Thyroid gland (tissue), 4 donors: ENCODE measurements at regions not wholly inside any gene's neighbourhood (a gene's known extent, or its start where the extent isn't known, plus 50 kb on each side); places are given as distances from the start of the nearest gene placed in this dataset.

Experiments used
- DNase-seq, 2 donors: peaks; one replicate each; pipeline ENCODE4 v3.0.0-alpha.2; 2019
- H3K27ac ChIP-seq, 3 donors: fragments of 200-600 bp; sonication (generic); 1 replicate in 2 of 3; 2 replicates in 1 of 3; pipeline ENCODE4 v1.5.1; 2016 to 2019; ENCODE audit warnings: mild to moderate bottlenecking in 1 of 3, moderate library complexity in 1 of 3
- H3K27me3 ChIP-seq: fragments of 200-600 bp; sonication (generic); one replicate; pipeline ENCODE4 v1.5.1; 2019
- H3K36me3 ChIP-seq, 2 donors: fragments of 200-600 bp; sonication (generic); one replicate each; pipeline ENCODE4 v1.5.1; 2016 to 2019
- H3K4me1 ChIP-seq, 2 donors: fragments of 200-600 bp; sonication (generic); one replicate each; pipeline ENCODE4 v1.5.1; 2017 to 2019
- H3K4me3 ChIP-seq, 3 donors: fragments of 200-600 bp; sonication (generic); replicated peaks in 1 of 3; 1 replicate in 2 of 3; 2 replicates in 1 of 3; pipeline ENCODE4 v1.5.1; 2016; ENCODE audit warnings: mild to moderate bottlenecking in 1 of 3
- H3K9me3 ChIP-seq: fragments of 200-600 bp; sonication (generic); one replicate; pipeline ENCODE4 v1.5.1; 2017
- CTCF ChIP-seq, 6 experiments: fragments of 200-600 bp in 3 of 6; fragments of 450-650 bp in 3 of 6; sonication (generic) in 3 of 6; IDR thresholded peaks; one replicate each; pipeline ENCODE4 v1.5.1; 2016 to 2019; ENCODE audit warnings: antibody characterized with exemption in 6 of 6, mild to moderate bottlenecking in 2 of 6, inconsistent platforms in 1 of 6, moderate library complexity in 1 of 6
- POLR2A ChIP-seq, 2 donors: fragments of 450-650 bp; IDR thresholded peaks; one replicate each; pipeline ENCODE4 v1.6.1; 2017; ENCODE audit warnings: antibody characterized with exemption in 2 of 2, mild to moderate bottlenecking in 2 of 2, moderate library complexity in 1 of 2
- WGBS, 2 donors: methylation state at CpG; one replicate each; pipeline ENCODE4 v1.1.5; 2017; 5-methylcytosine and 5-hydroxymethylcytosine counted together
- intact Hi-C: fragments of 100-400 bp; cut with DNase I; formaldehyde crosslinking; loops from one replicate; pipeline ENCODE4 v1.15.1; 2023

DNA sequence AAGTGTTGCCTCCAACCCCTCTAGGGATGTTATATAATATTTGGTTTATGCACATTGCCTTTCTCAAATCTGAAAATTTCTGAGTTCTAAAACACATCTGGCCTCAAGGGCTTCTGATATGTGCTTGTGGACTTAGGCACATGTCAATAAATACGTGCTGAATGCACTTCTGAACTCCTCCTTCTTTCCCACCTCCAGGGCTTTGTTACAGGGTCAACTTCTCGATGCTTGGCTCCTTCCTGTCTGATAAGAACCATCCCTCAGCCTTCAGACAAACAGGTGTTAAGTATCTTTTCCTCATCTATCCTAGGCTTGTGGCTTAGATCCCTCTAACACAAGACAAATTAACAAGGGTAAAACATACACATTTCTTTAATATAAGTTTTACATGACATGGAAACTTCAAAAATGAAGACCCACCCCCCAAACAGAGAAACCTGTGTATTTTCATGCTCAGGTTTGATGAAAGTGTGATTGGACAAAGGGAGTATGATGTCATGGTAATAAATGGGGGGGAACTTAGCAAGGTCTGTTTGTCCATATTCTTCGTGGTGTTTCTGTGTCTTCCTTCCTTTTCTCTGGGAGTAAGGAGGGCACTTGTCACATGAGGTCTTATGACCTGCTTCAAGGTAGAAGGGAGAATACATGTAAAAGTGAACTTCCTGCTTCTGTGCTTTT lies 326.9 kb downstream of the CD83 start:
- no peak overlapping the region for H3K4me3 ChIP-seq
- TF ChIP-seq POLR2A (IDR thresholded peaks at IDR 0.05) (no peak), CTCF (IDR thresholded peaks at IDR 0.05) (no peak)
- no peaks in the 10 kb centered on the region for H3K4me1 ChIP-seq
- no peaks in the 10 kb centered on the region for H3K27me3 ChIP-seq
- 71 to 85% methylated on average over 3 of the region's 3 CpGs for WGBS, 2 donors
- no peak overlapping the region for H3K27ac ChIP-seq
- no peaks in the 10 kb centered on the region for H3K36me3 ChIP-seq
- DNase-seq = no peak
- no peaks in the 10 kb centered on the region for H3K9me3 ChIP-seq
- intact Hi-C loops = no loop called here

- Histone ChIP-seq H3K27me3 (no peaks in the 10 kb centered on the region), H3K4me1 (no peaks in the 10 kb centered on the region), H3K4me3 (no peak overlapping the region), H3K27ac (no peak overlapping the region), H3K36me3 (no peaks in the 10 kb centered on the region), H3K9me3 (no peaks in the 10 kb centered on the region)
- TF ChIP-seq CTCF (IDR thresholded peaks at IDR 0.05) (no peak), POLR2A (IDR thresholded peaks at IDR 0.05) (no peak)
- WGBS, 2 donors = 95 to 100% methylated on average over 2 of the region's 2 CpGs
- DNase-seq = no peak
- intact Hi-C loops = no loop called here
Observed at GRCh38 chr6:14447240-14447639, 329.7 kb downstream of the CD83 start.

DNA sequence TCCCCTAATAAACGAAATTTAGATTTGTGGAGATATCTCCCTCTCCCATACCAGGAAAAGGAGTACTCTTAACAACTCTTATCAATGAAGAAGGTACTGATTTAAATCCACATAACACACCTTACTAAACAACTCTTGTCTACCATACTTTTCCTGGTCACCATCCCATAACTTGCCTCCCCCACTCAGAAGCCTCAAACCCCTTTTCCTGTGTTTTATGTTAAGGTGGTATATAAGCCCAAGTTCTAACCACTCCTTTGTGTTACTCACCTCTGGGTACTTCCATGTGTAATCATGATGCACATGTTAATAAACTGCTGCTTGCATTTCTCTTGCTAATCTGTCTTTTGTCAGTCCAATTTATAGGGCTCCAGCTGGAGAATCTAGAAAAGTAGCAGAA lies 330.7 kb downstream of the CD83 start:
- Histone ChIP-seq H3K4me1 (no peaks in the 10 kb centered on the region), H3K27me3 (no peaks in the 10 kb centered on the region), H3K36me3 (no peaks in the 10 kb centered on the region), H3K27ac (no peak overlapping the region), H3K9me3 (no peaks in the 10 kb centered on the region), H3K4me3 (no peak overlapping the region)
- 92 to 93% methylated on average over 1 of the region's 1 CpG for WGBS, 2 donors
- DNase-seq = no peak
- TF ChIP-seq POLR2A (IDR thresholded peaks at IDR 0.05) = no peak
- TF ChIP-seq CTCF (IDR thresholded peaks at IDR 0.05) = no peak
- intact Hi-C loops = no loop called here

- DNase-seq = no peak
- H3K9me3 ChIP-seq = no peaks in the 10 kb centered on the region
- no peak overlapping the region for H3K4me3 ChIP-seq
- TF ChIP-seq CTCF (IDR thresholded peaks at IDR 0.05) = no peak
- no peak overlapping the region for H3K27ac ChIP-seq
- H3K36me3 ChIP-seq = no peaks in the 10 kb centered on the region
- H3K27me3 ChIP-seq = no peaks in the 10 kb centered on the region
- H3K4me1 ChIP-seq = no peaks in the 10 kb centered on the region
- 71 to 77% methylated on average over 12 of the region's 12 CpGs for WGBS, 2 donors
- intact Hi-C loops = no loop called here
Observed at GRCh38 chr6:14450133-14450504, 332.5 kb downstream of the CD83 start.

DNA sequence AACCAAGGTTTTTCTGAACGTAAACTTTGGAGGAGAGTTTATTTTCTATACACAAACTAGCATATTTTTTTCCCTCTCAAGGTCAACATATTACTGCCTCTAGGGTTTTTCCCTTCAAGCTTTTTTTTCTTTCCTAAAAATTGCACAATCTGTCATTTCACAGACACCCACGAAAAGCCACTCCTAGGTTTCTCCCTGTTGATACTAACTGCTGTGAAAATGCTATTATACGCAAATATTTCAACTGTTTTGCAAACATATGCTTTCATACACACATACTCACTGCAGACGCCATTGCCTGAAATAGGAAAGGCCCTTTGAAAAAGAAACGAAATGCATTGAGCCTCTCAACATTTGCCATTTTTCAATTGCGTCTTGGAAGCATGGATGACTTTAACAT lies 333.0 kb downstream of the CD83 start:
- intact Hi-C loops = no loop called here
- no peak overlapping the region for H3K4me3 ChIP-seq
- no peak overlapping the region for H3K27ac ChIP-seq
- DNase-seq = no peak
- 93 to 94% methylated on average over 6 of the region's 6 CpGs for WGBS, 2 donors
- no peaks in the 10 kb centered on the region for H3K27me3 ChIP-seq
- H3K9me3 ChIP-seq = no peaks in the 10 kb centered on the region
- no peaks in the 10 kb centered on the region for H3K36me3 ChIP-seq
- TF ChIP-seq CTCF (IDR thresholded peaks at IDR 0.05) = no peak
- TF ChIP-seq POLR2A (IDR thresholded peaks at IDR 0.05) = no peak
- H3K4me1 ChIP-seq = no peaks in the 10 kb centered on the region
